ENCODE measurements at regions not wholly inside any gene's neighbourhood (a gene's known extent, or its start where the extent isn't known, plus 50 kb on each side); places are given as distances from the start of the nearest gene placed in this dataset.

GRCh38 chr11:112437096-112437495, 176.4 kb upstream of the PLET1 start:
- no peak overlapping the region for H3K4me3 ChIP-seq (ENCODE audit: low read length)
- DNase-seq (ENCODE audit: low read depth), result no peak
- TF ChIP-seq, protein P1, sequence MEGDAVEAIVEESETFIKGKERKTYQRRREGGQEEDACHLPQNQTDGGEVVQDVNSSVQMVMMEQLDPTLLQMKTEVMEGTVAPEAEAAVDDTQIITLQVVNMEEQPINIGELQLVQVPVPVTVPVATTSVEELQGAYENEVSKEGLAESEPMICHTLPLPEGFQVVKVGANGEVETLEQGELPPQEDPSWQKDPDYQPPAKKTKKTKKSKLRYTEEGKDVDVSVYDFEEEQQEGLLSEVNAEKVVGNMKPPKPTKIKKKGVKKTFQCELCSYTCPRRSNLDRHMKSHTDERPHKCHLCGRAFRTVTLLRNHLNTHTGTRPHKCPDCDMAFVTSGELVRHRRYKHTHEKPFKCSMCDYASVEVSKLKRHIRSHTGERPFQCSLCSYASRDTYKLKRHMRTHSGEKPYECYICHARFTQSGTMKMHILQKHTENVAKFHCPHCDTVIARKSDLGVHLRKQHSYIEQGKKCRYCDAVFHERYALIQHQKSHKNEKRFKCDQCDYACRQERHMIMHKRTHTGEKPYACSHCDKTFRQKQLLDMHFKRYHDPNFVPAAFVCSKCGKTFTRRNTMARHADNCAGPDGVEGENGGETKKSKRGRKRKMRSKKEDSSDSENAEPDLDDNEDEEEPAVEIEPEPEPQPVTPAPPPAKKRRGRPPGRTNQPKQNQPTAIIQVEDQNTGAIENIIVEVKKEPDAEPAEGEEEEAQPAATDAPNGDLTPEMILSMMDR (conservative IDR thresholded peaks at IDR 0.05; ENCODE audit: low read length), result no peak

DNA sequence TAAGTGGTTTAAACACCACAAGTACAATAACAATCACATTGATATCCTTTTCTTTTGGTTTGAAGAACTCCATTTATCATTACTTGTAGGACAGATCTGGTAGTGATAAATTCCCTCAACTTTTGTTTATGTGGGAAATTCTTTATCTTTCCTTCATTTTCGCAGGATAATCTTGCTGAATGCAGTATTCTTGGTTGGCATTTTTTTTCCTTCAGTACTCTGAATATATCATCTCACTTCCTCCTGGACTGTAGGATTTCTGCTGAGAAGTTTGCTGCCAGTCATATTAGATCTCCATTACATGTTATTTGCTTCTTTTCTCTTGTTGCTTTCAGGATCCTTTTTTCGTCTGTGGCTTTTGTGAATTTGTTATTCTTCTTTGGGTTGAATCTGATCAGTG, 179.0 kb upstream of the PLET1 start:
- TF ChIP-seq, protein P1 (conservative IDR thresholded peaks at IDR 0.05; ENCODE audit: low read length), result no peak
- no peak for DNase-seq (ENCODE audit: low read depth)
- no peak overlapping the region for H3K4me3 ChIP-seq (ENCODE audit: low read length)

GRCh38 chr11:112440518-112440917, 179.9 kb upstream of the PLET1 start:
- no peak overlapping the region for H3K4me3 ChIP-seq (ENCODE audit: low read length)
- DNase-seq (ENCODE audit: low read depth), result peak; percentile 1
- TF ChIP-seq, protein P1 (conservative IDR thresholded peaks at IDR 0.05; ENCODE audit: low read length), result peak; percentile 37

GRCh38 chr11:112448168-112448567, 187.5 kb upstream of the PLET1 start:
- no peak for DNase-seq (ENCODE audit: low read depth)
- TF ChIP-seq, protein P1 (conservative IDR thresholded peaks at IDR 0.05; ENCODE audit: low read length), result no peak
- no peak overlapping the region for H3K4me3 ChIP-seq (ENCODE audit: low read length)

GRCh38 chr11:112448806-112449205, 188.1 kb upstream of the PLET1 start:
- TF ChIP-seq, protein P1 (conservative IDR thresholded peaks at IDR 0.05; ENCODE audit: low read length), result no peak
- DNase-seq (ENCODE audit: low read depth), result no peak
- H3K4me3 ChIP-seq (ENCODE audit: low read length), result no peak overlapping the region

DNA sequence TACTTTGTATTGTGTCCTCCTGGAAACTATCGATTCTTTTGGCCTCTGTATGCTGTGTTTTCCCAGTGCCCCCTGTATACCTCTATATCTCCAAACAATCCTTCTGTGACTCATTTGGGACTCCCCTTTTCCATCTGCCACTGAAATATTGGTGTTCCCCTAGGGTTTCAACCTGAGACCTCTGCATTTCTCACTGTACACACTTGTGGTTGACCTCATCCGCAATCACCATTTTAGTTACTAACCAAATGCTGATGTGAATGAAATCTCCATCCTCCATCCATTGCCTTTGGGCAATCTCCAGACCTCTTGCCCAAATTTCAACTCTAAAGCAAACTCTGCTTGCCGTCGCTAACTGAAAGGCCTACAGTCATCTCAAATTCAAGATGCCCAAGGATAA, 190.6 kb upstream of the PLET1 start:
- no peak for DNase-seq (ENCODE audit: low read depth)
- no peak overlapping the region for H3K4me3 ChIP-seq (ENCODE audit: low read length)
- TF ChIP-seq, protein P1 (conservative IDR thresholded peaks at IDR 0.05; ENCODE audit: low read length), result no peak

DNA sequence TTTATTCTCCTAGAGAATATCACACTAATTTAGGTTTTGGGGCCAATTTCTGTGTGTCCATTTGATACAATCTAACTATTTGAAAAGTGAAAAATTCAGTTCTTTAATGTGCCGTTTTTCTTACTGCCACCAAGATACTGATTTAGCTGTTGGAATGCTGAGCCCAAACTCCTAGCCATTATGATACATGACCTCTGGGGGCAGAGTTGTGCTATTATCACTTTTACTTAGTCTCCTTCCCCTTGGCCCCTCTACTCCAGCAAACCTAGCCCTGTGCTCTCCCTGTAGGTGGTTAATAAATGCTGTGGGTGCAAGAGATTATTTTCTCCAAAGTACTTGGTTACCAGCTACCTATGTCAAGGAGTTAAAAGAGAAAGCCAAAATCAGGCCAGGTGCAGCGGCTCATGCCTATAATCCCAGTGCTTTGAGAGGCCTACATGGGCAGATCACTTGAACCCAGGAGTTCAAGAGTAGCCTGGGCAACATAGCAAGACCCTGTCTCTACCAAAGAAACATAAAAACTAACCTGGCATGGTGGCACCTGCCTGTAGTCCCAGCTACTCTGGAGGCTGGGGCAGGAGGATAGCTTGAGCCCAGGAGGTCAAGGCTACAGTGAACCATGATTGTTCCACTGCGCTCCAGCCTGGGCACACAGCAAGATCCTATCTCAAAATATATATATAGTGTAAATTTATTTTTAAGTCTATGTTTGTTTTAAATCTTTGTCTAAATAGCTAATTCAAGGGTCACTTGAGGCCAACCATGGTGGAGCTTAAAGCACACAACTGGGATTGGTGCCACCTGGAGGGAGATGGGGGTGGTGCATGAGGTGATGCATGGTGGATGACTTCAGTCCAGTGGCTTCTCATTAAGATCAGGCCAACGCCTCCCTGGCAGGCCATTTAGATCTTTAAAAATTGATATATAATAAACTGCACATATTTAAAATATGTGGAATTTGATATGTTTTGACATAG, 193.2 kb upstream of the PLET1 start:
- TF ChIP-seq, protein P1 (conservative IDR thresholded peaks at IDR 0.05; ENCODE audit: low read length), result peak; percentile 46
- peak; percentile 21 for DNase-seq (ENCODE audit: low read depth)

More for the DNA sequence above, 193.2 kb upstream of the PLET1 start:
- no peak overlapping the region for H3K4me3 ChIP-seq (ENCODE audit: low read length)

Measured in AG10803 (cell line).